BJ (cell line): ENCODE measurements at regions not wholly inside any gene's neighbourhood (a gene's known extent, or its start where the extent isn't known, plus 50 kb on each side); places are given as distances from the start of the nearest gene placed in this dataset.

ENCODE experiments used
- CTCF ChIA-PET: fragments of 350-600 bp; formaldehyde crosslinking; extraction: SDS; loops from one replicate; lab custom pipeline; 2021; ENCODE audit warnings: antibody characterized with exemption, inconsistent platforms; lab: Yijun Ruan, JAX
- POLR2A ChIA-PET: fragments of 300-600 bp; sonication (Branson Sonifier 250); formaldehyde crosslinking; extraction: SDS; loops from one replicate; lab custom pipeline; 2021; ENCODE audit warnings: antibody characterized with exemption; lab: Charles Lee
- DNase-seq: peaks from one replicate; pipeline ENCODE4 v3.0.0-alpha.2; 2011; ENCODE audit warnings: low read depth
- H3K27me3 ChIP-seq: 2 replicates; pipeline ENCODE4 v1.6.0; 2011; ENCODE audit warnings: low read length; ENCODE audit not compliant: control insufficient read depth, insufficient read depth
- H3K36me3 ChIP-seq: 2 replicates; pipeline ENCODE4 v1.5.1; 2011; ENCODE audit warnings: low read length; ENCODE audit not compliant: control insufficient read depth, insufficient read depth
- H3K4me3 ChIP-seq: 2 replicates; pipeline ENCODE4 v1.5.1; 2011; ENCODE audit warnings: low read depth, mild to moderate bottlenecking, control low read depth, low read length
- CTCF ChIP-seq: IDR thresholded peaks from 2 replicates; pipeline ENCODE4 v1.5.1; 2011; ENCODE audit warnings: low read depth, mild to moderate bottlenecking, control low read depth, inconsistent platforms, low read length, moderate library complexity; ENCODE audit not compliant: insufficient read depth

GRCh38 chr21:16376673-16377072 is 646.9 kb downstream of the USP25 start:
- TF ChIP-seq CTCF: no peak
- POLR2A ChIA-PET: no interaction called here
- H3K36me3 ChIP-seq: no peaks in the 10 kb centered on the region
- DNase-seq: no peak
- H3K27me3 ChIP-seq: no peaks in the 10 kb centered on the region
- no peak overlapping the region for H3K4me3 ChIP-seq
- CTCF ChIA-PET: no interaction called here

GRCh38 chr21:16377120-16377658 is 647.4 kb downstream of the USP25 start:
- Histone ChIP-seq H3K36me3 (no peaks in the 10 kb centered on the region), H3K27me3 (no peaks in the 10 kb centered on the region), H3K4me3 (no peak overlapping the region)
- no peak for DNase-seq
- no peak for TF ChIP-seq CTCF
- CTCF ChIA-PET: no interaction called here
- POLR2A ChIA-PET: no interaction called here

- no peak for DNase-seq
- POLR2A ChIA-PET: no interaction called here
- H3K36me3 ChIP-seq: no peaks in the 10 kb centered on the region
- CTCF ChIA-PET: no interaction called here
- no peaks in the 10 kb centered on the region for H3K27me3 ChIP-seq
- no peak overlapping the region for H3K4me3 ChIP-seq
- no peak for TF ChIP-seq CTCF
These were observed 648.1 kb downstream of the USP25 start for GRCh38 chr21:16377857-16378256.

GRCh38 chr21:16378525-16378924 is 648.7 kb downstream of the USP25 start:
- H3K36me3 ChIP-seq: no peaks in the 10 kb centered on the region
- ChIA-PET POLR2A (no interaction called here), CTCF (interaction anchor here (0.8 to 1.7 kb wide), 3 partner anchors 9 to 18 kb away, joined by 3 read pairs; no protein-coding TSS in a partner anchor)
- no peak overlapping the region for H3K4me3 ChIP-seq
- no peak for DNase-seq
- no peak for TF ChIP-seq CTCF
- H3K27me3 ChIP-seq: no peaks in the 10 kb centered on the region

GRCh38 chr21:16388291-16388690 is 658.5 kb downstream of the USP25 start:
- no peak for DNase-seq

More at GRCh38 chr21:16388291-16388690, 658.5 kb downstream of the USP25 start:
- no peaks in the 10 kb centered on the region for H3K36me3 ChIP-seq
- no peaks in the 10 kb centered on the region for H3K27me3 ChIP-seq
- H3K4me3 ChIP-seq: no peak overlapping the region
- ChIA-PET CTCF (interaction anchor here (1.6 kb wide), 1 partner anchor 15 kb away, joined by 3 read pairs; no protein-coding TSS in a partner anchor), POLR2A (no interaction called here)
- TF ChIP-seq CTCF: no peak
